Inferior parietal cortex (tissue), 1 donor: ENCODE measurements at regions not wholly inside any gene's neighbourhood (a gene's known extent, or its start where the extent isn't known, plus 50 kb on each side); places are given as distances from the start of the nearest gene placed in this dataset.
A peak's percentile ranks its signal among the peaks of the same experiment; 100 is the strongest.
"Not testable (repeated sequence)": the region's sequence is repeated elsewhere in the genome, so short reads cannot be mapped to it uniquely, and the experiment has no call there.

Experiments used
- DNase-seq: peaks from one replicate; pipeline ENCODE4 v3.0.0-alpha.2; 2016; ENCODE audit errors: extremely low spot score

DNA sequence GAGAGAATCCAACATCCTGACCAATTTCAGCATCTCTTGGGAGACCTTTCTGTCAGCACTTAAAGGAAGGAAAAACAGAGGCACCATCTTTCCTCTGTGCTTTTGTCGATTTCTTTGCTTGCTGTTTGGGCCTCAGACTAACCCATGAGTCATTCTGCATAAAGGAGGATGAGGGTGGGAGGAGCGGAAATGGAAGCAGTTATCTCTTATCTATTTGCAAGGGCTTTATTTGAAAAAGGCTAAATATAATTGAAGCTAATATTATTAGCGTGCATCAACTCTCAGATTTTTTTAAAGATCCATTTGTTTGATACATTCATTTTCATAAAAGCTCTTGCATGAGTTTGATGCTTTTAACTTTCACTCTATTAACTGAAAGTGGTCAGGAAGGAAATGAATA, 72.9 kb downstream of the ZNF622 start:
- DNase-seq, result no peak

DNA sequence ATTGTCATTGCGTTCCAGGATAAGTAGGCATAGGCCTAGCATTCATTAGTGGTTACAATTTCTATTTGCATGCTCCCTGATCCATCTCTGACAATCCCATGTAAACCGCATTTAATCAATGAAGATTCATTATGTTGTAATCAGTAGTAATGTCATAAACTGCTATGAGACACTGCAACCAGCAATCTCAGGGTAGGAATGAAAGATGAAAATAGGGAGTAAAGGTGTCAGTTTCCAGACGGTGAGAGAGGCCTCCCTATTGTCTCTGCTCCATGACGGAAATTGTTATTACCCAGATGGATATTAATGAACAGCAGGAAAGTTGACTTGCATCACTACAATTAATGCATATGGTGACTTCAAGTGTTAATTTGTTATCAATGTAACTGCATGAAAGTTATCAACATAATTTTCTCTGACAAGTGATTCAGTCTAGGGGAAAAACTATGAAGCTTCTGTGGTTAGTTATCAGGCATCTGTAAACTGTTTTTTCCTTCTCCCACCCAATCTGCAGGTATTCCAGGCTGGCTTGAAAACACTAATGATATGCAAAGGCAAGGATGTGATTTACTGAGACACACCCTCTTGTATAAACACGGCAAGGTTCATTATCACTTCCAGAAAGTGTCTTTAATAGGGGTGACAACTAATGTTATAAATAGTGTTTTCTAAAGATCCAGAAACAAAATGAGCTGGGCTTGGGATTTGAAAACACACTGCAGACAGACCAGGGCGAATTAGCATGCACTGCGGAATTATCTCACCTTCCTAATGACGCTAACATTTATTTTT, 73.5 kb downstream of the ZNF622 start:
- DNase-seq, result no peak

DNA sequence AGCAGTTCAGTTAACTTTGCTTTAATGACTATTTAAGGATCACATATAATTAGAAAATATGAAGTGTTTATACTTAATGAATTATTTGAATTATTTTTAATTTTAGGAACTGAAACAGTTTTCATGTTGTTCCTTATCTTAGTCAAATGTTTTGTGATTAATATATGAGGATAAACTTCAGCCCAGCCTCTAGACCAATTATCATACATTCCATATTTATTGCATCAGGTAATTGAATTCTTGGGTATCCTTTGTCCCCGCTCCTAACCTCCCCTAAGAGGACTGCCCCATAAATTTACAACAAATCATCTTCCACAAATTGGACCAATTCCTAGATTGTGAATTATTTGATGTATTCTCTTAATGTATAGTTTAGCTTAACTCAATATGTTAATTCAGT, 74.8 kb downstream of the ZNF622 start:
- DNase-seq, result no peak

DNA sequence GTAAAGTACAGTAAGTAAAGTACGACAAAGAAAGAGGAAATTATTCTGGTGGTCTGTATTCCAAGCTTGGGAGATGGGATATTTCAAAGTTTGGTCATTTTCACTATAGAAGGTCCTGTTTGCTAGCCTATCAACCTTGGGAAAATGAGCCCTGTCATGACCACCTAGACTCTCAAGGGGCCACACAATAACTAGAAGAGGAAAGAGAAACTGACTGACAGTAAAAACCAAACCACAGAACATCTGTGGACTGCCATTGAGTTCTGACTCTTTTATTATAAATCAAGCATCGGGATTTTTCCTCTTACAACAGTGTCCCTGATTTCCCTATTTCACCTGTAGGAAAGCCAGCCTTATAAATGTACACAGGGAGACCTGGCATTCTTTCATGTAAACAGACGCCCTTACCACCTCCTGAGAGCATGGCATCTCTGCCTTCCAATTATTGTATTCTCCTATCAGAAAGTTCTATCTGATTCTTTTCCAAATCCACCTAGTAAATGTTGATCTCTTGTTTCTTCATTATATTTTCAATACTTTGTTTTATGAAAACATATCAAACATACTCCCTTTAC, 80.0 kb downstream of the ZNF622 start:
- DNase-seq, result no peak

DNA sequence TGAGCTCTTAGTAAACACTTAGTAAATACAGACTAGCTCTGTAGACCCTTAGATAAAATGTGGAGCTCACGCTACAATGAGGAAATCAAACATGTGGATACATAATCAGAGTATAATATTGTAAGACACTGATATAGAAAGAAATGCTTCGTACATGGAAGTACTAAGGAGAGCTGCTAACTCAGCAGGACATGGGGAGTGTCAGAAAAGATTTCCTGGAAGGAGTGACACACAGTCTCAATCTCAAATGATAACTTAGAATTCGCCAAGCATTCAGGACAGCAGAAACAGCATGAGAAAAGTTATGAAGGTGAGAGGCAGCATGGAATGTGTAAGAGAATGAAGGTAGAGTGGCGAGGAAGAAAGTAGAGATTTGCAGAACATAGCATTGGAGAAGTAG, 80.8 kb downstream of the ZNF622 start:
- DNase-seq, result no peak

DNA sequence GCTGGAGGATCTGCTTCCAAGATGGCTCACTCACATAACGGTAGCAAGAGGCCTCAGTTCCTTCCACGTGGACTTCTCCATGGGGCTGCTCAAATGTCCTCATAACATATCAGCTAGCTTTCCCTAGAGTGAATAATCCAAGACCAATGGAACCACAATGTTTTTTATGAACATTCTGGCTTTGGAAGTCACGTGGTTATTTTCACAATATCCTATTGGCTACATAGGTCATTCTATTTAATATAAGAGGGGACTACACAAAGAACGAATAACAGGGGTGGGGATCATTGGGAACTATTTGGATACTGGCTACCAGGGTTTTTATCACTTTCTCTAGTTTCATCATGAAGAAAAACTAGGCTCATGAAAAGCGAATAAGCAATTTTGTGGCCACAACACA, 81.4 kb downstream of the ZNF622 start:
- no peak for DNase-seq

DNA sequence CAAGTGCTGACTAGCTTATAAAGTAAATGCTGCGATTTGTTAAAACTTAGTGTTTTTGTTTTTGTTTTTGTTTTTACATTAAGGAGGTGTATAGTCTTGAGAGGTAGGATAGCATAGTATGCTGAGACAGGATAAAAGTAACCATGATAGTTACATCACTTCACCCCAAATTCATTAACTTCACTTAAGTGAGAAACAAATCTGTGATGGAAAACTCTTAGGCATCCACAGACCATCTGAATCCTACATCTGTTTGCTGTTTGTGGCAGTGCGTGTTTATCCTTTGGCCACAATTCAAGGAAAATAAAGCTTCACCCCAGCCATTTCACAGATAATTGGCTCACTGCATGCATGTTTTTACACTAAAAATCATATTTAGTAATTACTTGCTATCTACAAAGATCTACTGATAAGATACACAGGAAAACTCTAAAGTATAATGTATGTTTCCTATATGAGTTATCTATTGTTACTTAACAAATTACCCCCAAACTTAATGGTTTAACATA, 82.0 kb downstream of the ZNF622 start:
- DNase-seq, result no peak

DNA sequence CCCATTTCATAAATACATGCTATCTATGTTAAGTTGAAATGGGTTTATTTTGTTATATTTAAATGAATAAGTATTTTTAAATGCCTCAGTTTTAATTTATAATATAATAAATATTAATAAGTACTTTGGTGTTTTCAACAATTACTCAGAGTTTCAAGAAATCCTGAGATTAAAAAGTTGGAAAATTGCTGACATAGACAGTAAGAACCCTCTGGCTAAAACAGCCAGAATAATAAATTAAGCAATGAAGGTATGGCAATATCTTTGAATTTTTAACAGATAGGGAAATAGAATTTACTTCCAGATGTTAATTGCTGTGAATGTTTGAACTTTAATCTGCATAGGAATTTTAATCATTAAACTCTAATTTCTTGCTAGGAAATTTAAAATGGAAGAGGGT, 83.6 kb downstream of the ZNF622 start:
- no peak for DNase-seq

DNA sequence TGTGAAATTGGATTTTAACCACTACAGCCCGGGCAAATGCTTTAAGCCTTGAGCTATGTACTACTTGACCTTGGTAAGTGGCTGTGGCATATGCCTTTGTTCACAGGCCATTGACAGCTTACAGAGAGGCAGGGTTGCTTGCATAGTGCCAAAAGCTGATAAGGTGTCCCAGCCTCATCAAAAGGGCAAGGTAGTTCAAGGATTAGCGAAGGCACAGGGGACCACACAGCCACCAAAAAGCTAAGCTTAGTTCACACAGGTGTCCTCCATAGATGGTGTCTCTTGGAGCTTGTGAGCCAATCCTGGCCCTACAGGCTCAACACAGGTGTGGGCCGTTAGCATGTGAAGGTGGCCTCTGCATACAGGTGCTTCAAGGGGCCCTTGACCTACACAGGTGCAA, 86.8 kb downstream of the ZNF622 start:
- DNase-seq, result no peak

DNA sequence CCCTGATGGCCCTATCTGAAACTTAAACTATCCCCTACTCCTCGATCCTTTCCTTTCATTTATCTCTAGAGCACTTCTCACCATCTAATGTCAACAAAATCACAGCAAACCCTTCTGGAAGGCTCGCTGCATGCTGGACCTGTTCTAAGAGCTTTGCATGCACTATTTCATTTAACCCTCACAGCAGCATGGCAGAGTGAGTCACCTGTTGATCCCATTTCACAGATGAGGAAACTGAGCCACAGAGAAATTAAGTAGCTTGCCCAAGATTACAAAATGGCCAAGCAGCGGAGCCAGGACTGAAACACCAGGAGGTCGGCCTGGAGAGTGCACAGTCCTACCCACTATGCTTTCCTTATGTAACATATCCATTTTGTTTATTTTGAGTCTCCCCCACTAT, 93.1 kb downstream of the ZNF622 start:
- DNase-seq, result no peak

DNA sequence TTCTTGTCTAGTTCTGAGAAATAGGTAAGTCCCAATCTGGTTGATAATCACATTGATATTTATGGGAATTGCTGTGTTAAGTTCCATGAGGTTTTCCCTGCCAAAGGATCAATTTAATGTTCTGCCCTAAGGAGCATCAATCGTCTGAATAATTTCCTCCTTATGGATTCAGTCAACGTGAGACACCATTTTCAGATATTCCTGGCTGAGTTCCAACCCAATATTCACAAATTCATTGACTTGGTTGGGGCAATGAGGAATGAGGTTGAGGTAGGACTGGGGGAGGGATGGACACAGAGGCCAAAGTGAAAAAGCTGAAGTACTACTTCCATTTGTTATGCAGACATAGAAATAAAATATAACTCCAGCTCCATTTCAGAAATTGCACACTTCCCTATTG, 99.1 kb downstream of the ZNF622 start:
- DNase-seq, result no peak

DNA sequence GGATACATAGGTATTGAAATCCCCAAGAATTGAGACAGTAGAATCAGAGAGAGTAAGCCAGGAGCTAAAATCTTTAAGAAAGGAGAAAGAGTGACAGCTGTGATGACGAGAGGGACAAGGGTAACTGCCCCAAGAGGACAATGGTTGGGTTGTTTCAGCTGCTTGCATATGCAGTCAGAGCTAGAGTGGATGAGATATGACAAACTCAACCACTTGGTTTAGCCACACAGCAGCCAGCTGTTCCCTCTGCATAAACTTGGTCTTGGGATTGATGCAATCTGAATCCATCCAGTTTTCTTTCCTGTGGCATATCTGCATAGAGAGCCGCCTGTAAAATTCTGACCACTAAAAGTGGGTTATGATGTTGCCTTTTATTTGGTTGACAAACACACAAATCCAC, 100.7 kb downstream of the ZNF622 start:
- no peak for DNase-seq

DNA sequence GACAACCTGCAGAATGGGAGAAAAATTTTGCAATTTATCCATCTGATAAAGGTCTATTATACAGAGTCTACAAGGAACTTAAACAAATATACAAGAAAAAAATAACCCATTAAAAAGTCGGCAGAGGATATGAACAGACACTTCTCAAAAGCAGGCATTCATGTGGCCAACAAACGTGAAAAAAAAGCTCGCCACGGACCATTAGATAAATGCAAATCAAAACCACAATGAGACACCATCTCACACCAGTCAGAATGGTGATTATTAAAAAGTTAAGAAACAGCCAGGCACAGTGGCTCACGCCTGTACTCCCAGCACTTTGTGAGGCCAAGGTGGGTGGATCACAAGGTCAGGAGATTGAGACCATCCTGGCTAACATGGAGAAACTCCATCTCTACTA, 112.2 kb downstream of the ZNF622 start:
- DNase-seq, result not testable (repeated sequence)

DNA sequence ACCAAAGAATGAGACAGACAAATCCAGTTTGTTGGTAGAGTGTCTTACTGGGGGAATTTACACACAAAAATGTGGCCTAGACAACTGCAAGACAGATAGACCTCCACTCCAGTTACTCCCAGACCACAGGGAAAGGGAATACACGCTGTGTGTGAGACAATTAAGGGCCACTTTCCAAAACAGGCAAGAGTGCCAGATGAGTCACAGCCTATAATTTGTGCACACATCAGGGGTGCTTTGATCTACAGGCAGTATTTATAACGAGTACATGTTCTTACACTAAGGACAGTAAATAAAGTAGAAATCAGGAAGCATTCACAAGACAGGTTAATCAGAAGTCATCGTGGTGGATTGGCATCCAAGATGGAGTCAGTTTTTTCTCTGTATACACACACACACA, 114.8 kb downstream of the ZNF622 start:
- DNase-seq, result no peak

DNA sequence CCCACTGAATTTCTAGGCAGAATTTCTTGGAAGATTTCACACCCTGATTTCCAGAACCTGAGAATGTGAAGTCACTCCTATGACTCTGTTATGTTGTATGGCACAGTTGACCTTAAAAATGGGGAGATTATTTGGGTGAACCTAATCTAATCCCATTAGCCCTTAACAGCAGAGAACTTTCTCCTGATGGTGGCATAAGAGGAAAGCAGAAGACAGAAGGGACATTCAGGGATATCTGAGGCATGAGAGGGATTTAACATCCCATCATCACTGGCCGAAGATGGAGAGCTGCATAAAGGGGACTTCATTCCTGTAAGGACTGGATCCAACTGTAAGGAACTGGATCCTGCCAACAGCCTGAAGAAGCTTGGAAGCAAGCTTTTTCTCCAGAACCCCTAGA, 119.2 kb downstream of the ZNF622 start:
- DNase-seq, result no peak

DNA sequence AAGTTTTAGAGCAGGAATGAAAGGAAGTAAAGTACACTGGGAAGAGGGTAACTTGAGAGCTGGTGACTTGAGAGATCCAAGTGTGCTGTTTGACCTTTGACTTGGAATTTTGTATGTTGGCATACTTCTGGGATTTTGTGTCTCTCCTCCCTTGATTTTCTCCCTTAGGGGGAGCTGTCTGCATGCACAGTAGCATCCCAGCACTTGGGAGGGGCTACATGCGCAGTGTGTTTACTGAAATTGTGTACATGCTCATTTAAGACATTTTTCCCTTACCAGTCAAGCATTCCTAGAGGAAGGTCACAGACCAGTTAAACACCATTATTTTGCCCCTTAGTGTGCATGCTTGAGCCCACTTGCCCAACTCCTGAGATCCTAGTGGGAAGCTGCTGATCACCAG, 120.1 kb downstream of the ZNF622 start:
- DNase-seq, result no peak

DNA sequence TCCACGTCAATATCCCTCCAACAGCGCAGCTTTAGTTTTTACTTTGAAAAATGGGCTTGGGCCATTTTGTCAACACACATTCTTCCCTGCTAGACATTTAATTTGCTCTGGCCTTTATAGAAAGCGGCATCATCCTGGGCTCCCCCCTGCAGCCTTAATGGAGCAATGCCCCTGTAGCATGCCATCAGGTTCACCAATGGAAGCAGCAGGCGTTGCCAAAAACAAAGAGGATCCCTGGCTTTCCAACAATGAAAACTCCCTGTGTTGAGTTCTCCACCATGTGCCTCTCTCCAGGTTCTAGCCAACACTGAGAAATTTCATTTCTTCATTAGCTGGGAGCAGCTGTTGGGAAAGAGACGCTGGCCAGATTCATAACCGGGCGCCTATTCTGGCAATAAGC, 139.5 kb downstream of the ZNF622 start:
- no peak for DNase-seq

DNA sequence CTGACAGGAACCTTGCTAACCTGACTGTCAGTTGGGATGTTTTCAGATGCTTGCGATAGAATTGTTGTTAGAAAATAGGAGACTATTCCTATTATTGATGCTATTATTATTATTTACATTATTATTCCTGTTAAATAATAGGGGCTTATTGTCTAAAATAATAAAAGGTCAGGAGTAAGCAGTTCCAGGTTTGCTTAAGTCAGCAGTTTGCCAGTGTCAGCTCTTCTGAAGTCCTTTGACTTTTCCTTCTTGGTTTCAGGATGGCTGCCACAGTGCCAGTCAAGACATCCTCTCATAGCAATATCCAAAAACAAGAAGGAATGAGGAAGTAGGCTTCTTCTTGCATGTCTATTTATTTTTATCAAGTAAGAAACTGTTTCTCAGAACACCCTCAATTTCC, 141.7 kb upstream of the MARCHF11 start:
- no peak for DNase-seq

DNA sequence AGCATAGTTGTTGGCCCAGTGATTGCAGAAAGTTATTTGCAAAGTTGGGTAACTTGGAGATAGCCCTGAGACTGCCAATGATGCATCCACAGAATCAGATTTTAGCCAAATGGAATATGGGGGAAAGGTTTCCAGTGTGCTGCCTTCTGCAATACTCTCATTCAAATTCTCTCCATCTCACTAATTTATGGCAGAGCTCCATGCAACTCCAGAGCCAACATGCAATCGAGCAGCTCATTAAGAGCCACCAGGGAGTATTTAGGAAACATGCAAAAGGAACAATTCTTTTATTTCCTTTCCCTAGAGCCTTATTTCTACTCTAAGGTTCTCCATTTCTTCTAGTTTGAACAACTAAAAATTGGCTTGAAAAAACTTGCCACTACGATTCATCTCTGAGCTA, 135.9 kb upstream of the MARCHF11 start:
- peak; percentile 19 for DNase-seq

DNA sequence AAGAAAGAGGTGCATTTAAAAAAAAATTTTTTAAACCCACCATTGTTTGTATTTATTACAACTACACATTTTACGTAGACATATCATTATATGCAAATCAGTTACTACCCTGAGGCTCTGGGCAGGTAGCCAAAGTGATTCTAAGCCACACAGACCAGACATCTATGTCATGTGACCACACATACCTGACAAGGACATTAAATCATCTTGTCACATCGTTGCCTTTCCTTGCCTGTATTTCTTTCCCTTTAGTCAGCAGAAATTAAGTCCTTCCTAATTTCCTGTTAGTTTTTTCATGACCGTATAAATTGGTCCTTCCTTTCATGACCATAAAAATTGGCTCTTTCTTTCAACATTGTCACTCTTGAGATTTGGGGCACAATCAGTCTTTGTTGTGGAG, 134.2 kb upstream of the MARCHF11 start:
- DNase-seq, result no peak

DNA sequence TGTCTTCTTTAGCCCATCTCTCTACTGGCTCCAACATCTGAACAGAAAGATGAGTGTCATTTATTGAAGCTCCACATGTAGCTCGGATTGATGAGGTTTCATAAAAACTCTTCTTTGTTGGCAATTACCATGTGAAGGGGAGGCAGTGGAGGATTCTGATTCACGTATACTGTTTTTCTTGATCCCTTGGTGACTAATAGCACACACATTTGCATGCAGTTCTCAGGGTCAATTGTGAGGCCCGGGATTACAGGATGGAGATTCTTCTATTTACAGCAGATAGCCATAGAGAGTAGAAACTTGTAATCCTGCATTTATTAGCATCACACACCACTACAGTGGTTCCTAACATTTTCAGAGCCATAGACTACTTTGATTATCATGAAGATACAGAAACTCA, 133.2 kb upstream of the MARCHF11 start:
- no peak for DNase-seq

DNA sequence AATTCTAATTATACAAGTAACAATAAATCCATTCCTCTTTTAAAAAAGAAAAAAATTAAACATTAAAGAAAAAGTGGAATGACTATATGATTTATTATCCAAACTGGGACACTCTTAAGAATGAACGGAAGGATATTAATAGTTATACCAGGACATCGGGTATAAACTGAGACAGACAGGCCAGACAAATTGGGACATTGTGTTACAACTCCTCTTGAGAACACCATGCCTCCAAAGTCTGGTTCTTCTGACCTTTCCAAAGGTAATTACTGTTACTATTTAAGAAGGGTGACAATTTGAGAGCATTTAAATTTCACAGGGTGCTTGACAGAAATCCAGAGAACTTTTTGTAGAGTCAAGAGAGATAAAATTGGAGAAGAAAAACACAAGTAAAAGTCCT, 132.1 kb upstream of the MARCHF11 start:
- DNase-seq, result no peak

DNA sequence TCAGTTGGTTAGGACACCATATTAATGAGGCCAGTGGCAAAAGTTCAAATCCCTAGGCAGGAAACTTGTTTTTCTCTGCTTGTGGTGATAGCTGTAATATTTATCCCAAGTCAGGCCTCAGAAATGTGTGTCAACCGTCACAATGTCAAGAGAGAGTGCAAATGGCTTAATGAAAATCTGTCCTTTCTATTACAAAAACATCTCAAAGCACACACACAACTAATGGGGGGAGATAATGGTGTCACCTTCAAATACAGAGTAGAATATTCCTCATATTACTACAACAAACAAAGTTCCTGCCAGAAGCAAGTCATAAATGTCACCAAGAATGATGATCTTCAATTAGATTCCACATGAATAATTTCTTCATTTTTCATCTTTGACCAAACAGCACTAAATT, 127.2 kb upstream of the MARCHF11 start:
- DNase-seq, result no peak

DNA sequence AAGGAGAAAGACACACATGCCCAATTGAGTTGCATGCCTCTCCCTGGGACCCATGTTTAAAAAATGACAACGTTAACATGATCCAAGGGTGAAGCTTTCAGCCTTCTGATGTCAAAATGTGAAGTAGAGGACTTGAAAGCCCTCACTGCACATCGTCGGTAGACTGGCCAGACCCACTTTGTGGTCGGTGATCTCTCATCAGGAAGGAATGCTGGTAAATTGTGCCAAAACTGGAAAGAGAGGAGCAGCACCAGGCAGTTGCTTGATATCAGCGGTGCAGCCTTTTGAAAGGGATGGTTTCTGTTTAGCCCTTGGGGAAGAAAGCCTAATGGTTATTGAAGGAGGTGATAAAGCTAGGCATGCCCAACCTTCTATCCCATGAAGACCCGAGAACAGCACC, 125.3 kb upstream of the MARCHF11 start:
- no peak for DNase-seq
